ENCODE measurements at regions not wholly inside any gene's neighbourhood (a gene's known extent, or its start where the extent isn't known, plus 50 kb on each side); places are given as distances from the start of the nearest gene placed in this dataset.

- no TSS peak for BruUV-seq (replicated peaks)
- TF ChIP-seq, protein P1, sequence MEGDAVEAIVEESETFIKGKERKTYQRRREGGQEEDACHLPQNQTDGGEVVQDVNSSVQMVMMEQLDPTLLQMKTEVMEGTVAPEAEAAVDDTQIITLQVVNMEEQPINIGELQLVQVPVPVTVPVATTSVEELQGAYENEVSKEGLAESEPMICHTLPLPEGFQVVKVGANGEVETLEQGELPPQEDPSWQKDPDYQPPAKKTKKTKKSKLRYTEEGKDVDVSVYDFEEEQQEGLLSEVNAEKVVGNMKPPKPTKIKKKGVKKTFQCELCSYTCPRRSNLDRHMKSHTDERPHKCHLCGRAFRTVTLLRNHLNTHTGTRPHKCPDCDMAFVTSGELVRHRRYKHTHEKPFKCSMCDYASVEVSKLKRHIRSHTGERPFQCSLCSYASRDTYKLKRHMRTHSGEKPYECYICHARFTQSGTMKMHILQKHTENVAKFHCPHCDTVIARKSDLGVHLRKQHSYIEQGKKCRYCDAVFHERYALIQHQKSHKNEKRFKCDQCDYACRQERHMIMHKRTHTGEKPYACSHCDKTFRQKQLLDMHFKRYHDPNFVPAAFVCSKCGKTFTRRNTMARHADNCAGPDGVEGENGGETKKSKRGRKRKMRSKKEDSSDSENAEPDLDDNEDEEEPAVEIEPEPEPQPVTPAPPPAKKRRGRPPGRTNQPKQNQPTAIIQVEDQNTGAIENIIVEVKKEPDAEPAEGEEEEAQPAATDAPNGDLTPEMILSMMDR (conservative IDR thresholded peaks at IDR 0.05; ENCODE audit: low read depth, low read length) = no peak
- TF ChIP-seq EZH2 (IDR thresholded peaks at IDR 0.05; ENCODE audit: low read length, unreplicated experiment) (no peak), EZH2phosphoT487 (IDR thresholded peaks at IDR 0.05; ENCODE audit: borderline replicate concordance, low read length) (no peak)
- H3K4me1 ChIP-seq (ENCODE audit: insufficient read depth, low read length) = peaks cover 45% of the 10 kb centered on the region
- H2AFZ ChIP-seq (ENCODE audit: low read length) = 0 out of 2 replicates have a peak overlapping the region, but pooled peaks have one; percentile 1
- H4K20me1 ChIP-seq (ENCODE audit: low read length) = no peaks in the 10 kb centered on the region
- no peak overlapping the region for H3K4me3 ChIP-seq (ENCODE audit: low read length)
- H3K9me3 ChIP-seq (ENCODE audit: low read length) = no peaks in the 10 kb centered on the region
- no peak for DNase-seq
- CTCF ChIA-PET = no interaction called here
- H3K79me2 ChIP-seq (ENCODE audit: low read length) = peaks cover 16% of the 10 kb centered on the region
- POLR2A ChIA-PET (ENCODE audit: unreplicated experiment) = interaction anchor here (0.8 kb wide), 1 partner anchor 41 kb away, joined by 3 read pairs; no protein-coding TSS in a partner anchor
- H3K27me3 ChIP-seq (ENCODE audit: low read length) = no peaks in the 10 kb centered on the region
- no peak for ATAC-seq
- no peak overlapping the region for H3K4me2 ChIP-seq (ENCODE audit: low read length)
- no peaks in the 10 kb centered on the region for H3K9me2 ChIP-seq (replicated peaks; ENCODE audit: low read length)
- H3K36me3 ChIP-seq (ENCODE audit: low read depth, low read length) = no peaks in the 10 kb centered on the region; the same call in 1 of the 2 replicates
- H3K27ac ChIP-seq (ENCODE audit: low read length) = no peak overlapping the region
- peaks cover 6% of the 10 kb centered on the region for H3F3A ChIP-seq (ENCODE audit: low read length, unreplicated experiment)
- no peak overlapping the region for H3K9ac ChIP-seq (ENCODE audit: low read length)
- intact Hi-C loops (cut with micrococcal nuclease) = loop anchor here (5.0 kb wide), 3 partner anchors 152 to 1497 kb away; no protein-coding TSS in a partner anchor
These were observed 170.4 kb downstream of the DKK1 start for GRCh38 chr10:52484206-52485065.

- H3K27ac ChIP-seq (ENCODE audit: low read length) = 0 out of 2 replicates have a peak overlapping the region, but pooled peaks have one; percentile 2
These were observed 171.4 kb downstream of the DKK1 start for GRCh38 chr10:52485462-52485861.

More at GRCh38 chr10:52485462-52485861, 171.4 kb downstream of the DKK1 start:
- Histone ChIP-seq H3F3A (ENCODE audit: low read length, unreplicated experiment) (peaks cover 6% of the 10 kb centered on the region), H3K79me2 (ENCODE audit: low read length) (peaks cover 16% of the 10 kb centered on the region), H3K9me3 (ENCODE audit: low read length) (no peaks in the 10 kb centered on the region), H3K27me3 (ENCODE audit: low read length) (no peaks in the 10 kb centered on the region), H3K4me1 (ENCODE audit: insufficient read depth, low read length) (peaks cover 49% of the 10 kb centered on the region), H3K4me3 (ENCODE audit: low read length) (no peak overlapping the region), H3K9ac (ENCODE audit: low read length) (no peak overlapping the region), H3K4me2 (ENCODE audit: low read length) (no peak overlapping the region), H4K20me1 (ENCODE audit: low read length) (no peaks in the 10 kb centered on the region), H2AFZ (ENCODE audit: low read length) (peak overlapping the region; percentile 6), H3K9me2 (replicated peaks; ENCODE audit: low read length) (no peaks in the 10 kb centered on the region), H3K36me3 (ENCODE audit: low read depth, low read length) (no peaks in the 10 kb centered on the region; the same call in 1 of the 2 replicates)
- intact Hi-C loops (cut with micrococcal nuclease) = loop anchor here (5.0 kb wide), 3 partner anchors 153 to 1498 kb away; no protein-coding TSS in a partner anchor
- ChIA-PET CTCF (interaction anchor here (0.7 to 4.3 kb wide), 3 partner anchors 76 to 166 kb away, joined by 4 to 28 read pairs (median 7); no protein-coding TSS in a partner anchor), POLR2A (ENCODE audit: unreplicated experiment) (interaction anchor here (0.6 to 0.7 kb wide), 2 partner anchors 166 to 168 kb away, joined by 3 to 15 read pairs; no protein-coding TSS in a partner anchor)
- TF ChIP-seq EZH2phosphoT487 (IDR thresholded peaks at IDR 0.05; ENCODE audit: borderline replicate concordance, low read length) (no peak), EZH2 (IDR thresholded peaks at IDR 0.05; ENCODE audit: low read length, unreplicated experiment) (no peak)
- TF ChIP-seq, protein P1 (conservative IDR thresholded peaks at IDR 0.05; ENCODE audit: low read depth, low read length) = no peak
- no peak for DNase-seq
- BruUV-seq (replicated peaks) = no TSS peak
- ATAC-seq = no peak
